ENCODE measurements at regions not wholly inside any gene's neighbourhood (a gene's known extent, or its start where the extent isn't known, plus 50 kb on each side); places are given as distances from the start of the nearest gene placed in this dataset.

DNA sequence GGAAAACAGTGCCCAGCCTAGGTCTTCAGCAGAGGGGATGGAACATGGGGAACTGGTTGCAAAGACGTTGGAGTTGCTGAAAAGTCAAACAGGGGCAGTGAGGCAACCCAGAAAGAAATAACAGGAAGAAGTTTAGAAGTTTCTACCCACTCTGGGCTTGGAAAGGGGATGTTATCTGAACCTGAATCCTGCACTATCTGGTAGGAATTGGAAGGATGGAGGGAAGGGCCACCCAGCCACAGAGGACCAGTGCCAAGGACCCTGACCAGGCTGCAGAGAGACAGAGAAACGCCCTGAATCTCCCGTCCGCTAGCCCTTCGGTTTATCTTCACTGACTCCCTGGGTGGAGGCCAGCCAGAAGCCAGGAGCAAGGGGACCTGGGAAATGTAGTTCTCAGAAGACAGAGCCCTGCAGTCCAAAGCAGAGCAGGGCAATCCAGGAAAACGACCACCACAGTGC is 217.3 kb upstream of the RREB1 start:
- H3K4me3 Mint-ChIP-seq (ENCODE audit: low read depth, unreplicated experiment) = no peak overlapping the region
- no peaks in the 10 kb centered on the region for H3K9me3 Mint-ChIP-seq (ENCODE audit: low read depth, unreplicated experiment)
- no peak overlapping the region for H3K27ac Mint-ChIP-seq (ENCODE audit: unreplicated experiment)
- peak; percentile 25 for DNase-seq
- no TSS peak for BruUV-seq (replicated peaks)
- TF ChIP-seq, protein P1, sequence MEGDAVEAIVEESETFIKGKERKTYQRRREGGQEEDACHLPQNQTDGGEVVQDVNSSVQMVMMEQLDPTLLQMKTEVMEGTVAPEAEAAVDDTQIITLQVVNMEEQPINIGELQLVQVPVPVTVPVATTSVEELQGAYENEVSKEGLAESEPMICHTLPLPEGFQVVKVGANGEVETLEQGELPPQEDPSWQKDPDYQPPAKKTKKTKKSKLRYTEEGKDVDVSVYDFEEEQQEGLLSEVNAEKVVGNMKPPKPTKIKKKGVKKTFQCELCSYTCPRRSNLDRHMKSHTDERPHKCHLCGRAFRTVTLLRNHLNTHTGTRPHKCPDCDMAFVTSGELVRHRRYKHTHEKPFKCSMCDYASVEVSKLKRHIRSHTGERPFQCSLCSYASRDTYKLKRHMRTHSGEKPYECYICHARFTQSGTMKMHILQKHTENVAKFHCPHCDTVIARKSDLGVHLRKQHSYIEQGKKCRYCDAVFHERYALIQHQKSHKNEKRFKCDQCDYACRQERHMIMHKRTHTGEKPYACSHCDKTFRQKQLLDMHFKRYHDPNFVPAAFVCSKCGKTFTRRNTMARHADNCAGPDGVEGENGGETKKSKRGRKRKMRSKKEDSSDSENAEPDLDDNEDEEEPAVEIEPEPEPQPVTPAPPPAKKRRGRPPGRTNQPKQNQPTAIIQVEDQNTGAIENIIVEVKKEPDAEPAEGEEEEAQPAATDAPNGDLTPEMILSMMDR (IDR thresholded peaks at IDR 0.05; ENCODE audit: unreplicated experiment) = no peak
- peaks cover 10% of the 10 kb centered on the region for H3K4me1 Mint-ChIP-seq (ENCODE audit: low read depth, unreplicated experiment)
- H3K36me3 Mint-ChIP-seq (ENCODE audit: insufficient read depth, unreplicated experiment) = no peaks in the 10 kb centered on the region
- intact Hi-C loops (cut with micrococcal nuclease; ENCODE audit: unreplicated experiment) = no loop called here
- CTCF ChIA-PET = no interaction called here
- no peaks in the 10 kb centered on the region for H3K27me3 Mint-ChIP-seq (ENCODE audit: unreplicated experiment)

DNA sequence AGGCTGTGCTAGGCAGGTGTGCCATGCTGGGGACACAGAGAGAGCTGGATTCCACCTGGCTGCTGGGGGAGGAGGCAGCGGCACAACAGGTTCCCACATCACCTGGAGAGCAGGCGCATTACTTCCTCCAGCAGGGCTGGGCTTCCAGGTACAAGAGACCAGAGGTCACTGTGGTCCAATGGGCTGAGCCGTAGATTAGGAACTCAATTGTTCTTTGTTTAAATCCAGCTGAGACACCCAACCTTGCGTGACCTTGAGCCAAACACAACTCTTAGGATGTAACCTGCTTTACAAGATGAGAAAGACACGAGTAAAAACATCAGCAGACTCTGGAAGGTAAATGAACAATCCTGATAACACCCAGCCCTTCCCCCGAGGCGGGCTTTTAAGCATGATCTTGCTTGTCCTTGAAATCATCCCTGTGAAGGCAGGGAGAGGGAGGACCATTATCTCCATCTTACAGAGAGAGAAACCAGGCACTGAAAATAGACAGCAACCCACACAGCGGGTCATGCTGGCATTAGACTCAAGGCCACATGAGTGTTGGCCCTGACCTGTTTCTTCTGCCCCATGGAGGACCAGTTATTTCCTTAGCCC is 216.5 kb upstream of the RREB1 start:
- intact Hi-C loops (cut with micrococcal nuclease; ENCODE audit: unreplicated experiment) = no loop called here
- H3K4me1 Mint-ChIP-seq (ENCODE audit: low read depth, unreplicated experiment) = peaks cover 10% of the 10 kb centered on the region
- no peaks in the 10 kb centered on the region for H3K27me3 Mint-ChIP-seq (ENCODE audit: unreplicated experiment)
- no peaks in the 10 kb centered on the region for H3K9me3 Mint-ChIP-seq (ENCODE audit: low read depth, unreplicated experiment)
- H3K36me3 Mint-ChIP-seq (ENCODE audit: insufficient read depth, unreplicated experiment) = no peaks in the 10 kb centered on the region
- no peak overlapping the region for H3K4me3 Mint-ChIP-seq (ENCODE audit: low read depth, unreplicated experiment)
- peak; percentile 39 for DNase-seq
- CTCF ChIA-PET = no interaction called here
- no TSS peak for BruUV-seq (replicated peaks)
- TF ChIP-seq, protein P1 (IDR thresholded peaks at IDR 0.05; ENCODE audit: unreplicated experiment) = no peak
- H3K27ac Mint-ChIP-seq (ENCODE audit: unreplicated experiment) = no peak overlapping the region

DNA sequence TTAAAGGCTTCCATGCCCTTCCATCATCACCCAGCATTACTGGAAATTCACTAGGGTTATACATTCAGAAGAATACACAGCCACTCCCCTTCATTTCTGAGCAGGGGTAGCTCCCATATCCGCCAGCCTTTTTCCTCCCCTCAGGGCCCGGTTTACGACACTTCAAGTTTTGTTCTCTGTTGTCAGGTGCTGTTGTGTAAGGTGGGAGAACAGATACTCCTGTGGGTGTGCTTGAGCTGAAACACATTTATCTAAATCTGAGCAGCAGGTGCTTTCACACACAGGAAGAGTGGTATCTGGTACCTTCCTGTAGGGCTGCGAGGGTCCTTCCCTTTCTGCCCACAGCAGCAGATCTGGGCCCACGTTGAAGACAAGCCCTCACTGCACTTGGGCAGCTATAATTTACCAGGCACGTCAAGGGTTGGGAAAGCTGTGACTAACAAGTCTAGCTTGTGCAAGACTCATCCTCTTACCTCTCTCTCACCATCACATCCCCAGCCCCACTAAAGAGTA is 215.8 kb upstream of the RREB1 start:
- CTCF ChIA-PET = no interaction called here
- intact Hi-C loops (cut with micrococcal nuclease; ENCODE audit: unreplicated experiment) = no loop called here
- Mint-ChIP-seq H3K27me3 (ENCODE audit: unreplicated experiment) (no peaks in the 10 kb centered on the region), H3K9me3 (ENCODE audit: low read depth, unreplicated experiment) (no peaks in the 10 kb centered on the region), H3K27ac (ENCODE audit: unreplicated experiment) (no peak overlapping the region), H3K36me3 (ENCODE audit: insufficient read depth, unreplicated experiment) (no peaks in the 10 kb centered on the region), H3K4me1 (ENCODE audit: low read depth, unreplicated experiment) (peaks cover 10% of the 10 kb centered on the region), H3K4me3 (ENCODE audit: low read depth, unreplicated experiment) (no peak overlapping the region)
- TF ChIP-seq, protein P1 (IDR thresholded peaks at IDR 0.05; ENCODE audit: unreplicated experiment) = no peak
- BruUV-seq (replicated peaks) = no TSS peak
- DNase-seq = no peak

DNA sequence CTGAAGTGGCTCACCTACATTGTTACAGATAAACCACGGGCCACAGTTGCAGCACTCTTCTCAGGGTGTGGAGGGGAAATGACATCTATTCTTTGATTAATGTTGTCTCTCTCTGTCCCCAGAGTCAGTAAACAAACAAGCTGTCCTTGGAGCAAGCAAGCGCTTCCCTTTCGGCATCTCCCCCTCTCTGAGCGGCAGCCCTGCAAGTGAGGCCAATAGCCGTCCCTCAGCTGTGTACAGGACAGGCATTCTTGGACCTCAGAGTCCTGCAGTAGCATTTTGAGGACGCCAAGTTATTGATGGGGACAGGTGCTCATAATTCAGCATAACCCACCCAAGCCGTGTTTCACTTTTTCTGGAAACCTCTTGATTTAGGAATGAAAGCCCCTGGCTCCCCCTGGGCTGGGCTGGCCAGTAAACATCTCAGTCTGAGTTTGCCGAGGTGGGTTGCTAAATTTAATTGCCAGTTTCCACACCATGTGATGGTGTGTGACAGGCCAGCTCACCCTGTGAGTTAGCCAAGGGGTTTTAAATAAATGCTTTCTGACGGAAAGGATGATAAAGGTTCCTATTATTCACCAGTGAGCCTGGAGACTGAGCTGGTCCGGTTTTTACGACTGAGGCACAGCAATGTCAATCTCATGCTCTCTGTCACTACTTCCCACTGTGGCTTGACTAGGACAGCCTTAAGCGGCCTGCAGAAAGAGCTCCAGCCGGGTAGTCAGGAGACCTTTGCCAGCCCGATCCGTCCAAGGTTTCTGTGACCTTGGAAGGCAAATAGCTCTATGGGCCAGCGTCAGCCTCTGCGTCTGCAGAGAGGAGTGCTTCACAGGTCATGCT is 214.8 kb upstream of the RREB1 start:
- no peak for DNase-seq
- BruUV-seq (replicated peaks) = no TSS peak
- TF ChIP-seq, protein P1 (IDR thresholded peaks at IDR 0.05; ENCODE audit: unreplicated experiment) = no peak
- intact Hi-C loops (cut with micrococcal nuclease; ENCODE audit: unreplicated experiment) = no loop called here
- Mint-ChIP-seq H3K36me3 (ENCODE audit: insufficient read depth, unreplicated experiment) (no peaks in the 10 kb centered on the region), H3K27ac (ENCODE audit: unreplicated experiment) (no peak overlapping the region), H3K27me3 (ENCODE audit: unreplicated experiment) (no peaks in the 10 kb centered on the region), H3K9me3 (ENCODE audit: low read depth, unreplicated experiment) (no peaks in the 10 kb centered on the region), H3K4me1 (ENCODE audit: low read depth, unreplicated experiment) (peaks cover 10% of the 10 kb centered on the region), H3K4me3 (ENCODE audit: low read depth, unreplicated experiment) (no peak overlapping the region)
- CTCF ChIA-PET = no interaction called here

Data from Calu3 (cell line).